ENCODE measurements at regions not wholly inside any gene's neighbourhood (a gene's known extent, or its start where the extent isn't known, plus 50 kb on each side); places are given as distances from the start of the nearest gene placed in this dataset.

- POLR2A ChIA-PET = no interaction called here
These were observed 101.3 kb upstream of the SLCO3A1 start for GRCh38 chr15:91752081-91752785.

More at GRCh38 chr15:91752081-91752785, 101.3 kb upstream of the SLCO3A1 start:
- Histone ChIP-seq H3F3A (replicated peaks; ENCODE audit: insufficient read depth) (no peaks in the 10 kb centered on the region), H3K9ac (no peak overlapping the region), H3K27ac (ENCODE audit: low read depth in 2 of 2, low read length in 1 of 2) (no peak overlapping the region), H3K36me3 (replicated peaks in 1 of 2; ENCODE audit: control insufficient read depth in 1 of 2, insufficient read depth in 2 of 2, low read length in 1 of 2) (no peaks in the 10 kb centered on the region), H3K79me2 (ENCODE audit: insufficient read depth) (no peaks in the 10 kb centered on the region), H3K4me1 (ENCODE audit: control insufficient read depth in 1 of 2, insufficient read depth in 2 of 2, low read depth in 1 of 2, low read length in 1 of 2) (no peaks in the 10 kb centered on the region), H3K27me3 (ENCODE audit: insufficient read depth) (no peaks in the 10 kb centered on the region; the same call in 1 of the 2 replicates), H4K20me1 (ENCODE audit: insufficient read depth) (no peaks in the 10 kb centered on the region), H3K9me2 (no peaks in the 10 kb centered on the region), H3K4me3 (ENCODE audit: low read depth in 2 of 2, low read length in 1 of 2) (no peak overlapping the region), H3K4me2 (no peak overlapping the region), H2AFZ (ENCODE audit: low read depth) (no peak overlapping the region), H3K9me3 (no peaks in the 10 kb centered on the region)
- DNase-seq = peak; percentile 15
- WGBS (ENCODE audit: low lambda C conversion rate) = 58% methylated on average over 8 of the region's 8 CpGs
- TF ChIP-seq PBX3 (IDR thresholded peaks at IDR 0.05) (no peak), GATA2 (CRISPR knock-in tag; IDR thresholded peaks at IDR 0.05) (no peak), SIN3A (IDR thresholded peaks at IDR 0.05; ENCODE audit: borderline replicate concordance, low read depth, low read length) (no peak), FOXJ3 (CRISPR knock-in tag; IDR thresholded peaks at IDR 0.05) (no peak), RFX5 (IDR thresholded peaks at IDR 0.05; ENCODE audit: low read length) (no peak), JUND (IDR thresholded peaks at IDR 0.05) (no peak), REST (IDR thresholded peaks at IDR 0.05; ENCODE audit: low read depth, low read length) (no peak), CHD2 (IDR thresholded peaks at IDR 0.05; ENCODE audit: low read length, partially characterized antibody) (no peak), TAF1 (IDR thresholded peaks at IDR 0.05; ENCODE audit: borderline replicate concordance, low read depth, low read length) (no peak), SMC3 (IDR thresholded peaks at IDR 0.05; ENCODE audit: low read depth, low read length) (no peak), ELF1 (IDR thresholded peaks at IDR 0.05) (no peak), MAX (IDR thresholded peaks at IDR 0.05; ENCODE audit: low read depth) (no peak), RCOR1 (IDR thresholded peaks at IDR 0.05; ENCODE audit: low read length) (no peak), RXRA (IDR thresholded peaks at IDR 0.05; ENCODE audit: borderline replicate concordance, low read depth) (no peak)
- CTCF ChIA-PET = interaction anchor here (0.6 to 1.1 kb wide), 3 partner anchors 9 to 794 kb away, joined by 3 to 4 read pairs (median 3); no protein-coding TSS in a partner anchor
